Natural killer cell (primary cell): ENCODE measurements at regions not wholly inside any gene's neighbourhood (a gene's known extent, or its start where the extent isn't known, plus 50 kb on each side); places are given as distances from the start of the nearest gene placed in this dataset.
"Not testable (repeated sequence)": the region's sequence is repeated elsewhere in the genome, so short reads cannot be mapped to it uniquely, and the experiment has no call there.

ENCODE experiments used
- ATAC-seq, 3 donors: fragments of 150-1000 bp in 2 of 3; fragments of 200-7000 bp in 1 of 3; cut with Tn5 transposase; 1 replicate in 1 of 3; 2 replicates in 2 of 3; pipeline ENCODE4 v1.10.0; 2021; ENCODE audit warnings: mild to moderate bottlenecking in 2 of 3, moderate library complexity in 2 of 3
- DNase-seq, 2 donors: peaks; one replicate each; pipeline versions ENCODE4 v3.0.0 to v3.0.0-alpha.2; 2013 to 2021; ENCODE audit warnings: mixed read lengths in 1 of 2
- H3K27ac ChIP-seq: one replicate; pipeline ENCODE4 v1.5.1; 2013; ENCODE audit warnings: mild to moderate bottlenecking, low read length
- H3K27me3 ChIP-seq: one replicate; pipeline ENCODE4 v1.6.1; 2013; ENCODE audit warnings: low read length; ENCODE audit not compliant: control insufficient read depth, insufficient read depth
- H3K36me3 ChIP-seq: one replicate; pipeline ENCODE4 v1.6.1; 2013; ENCODE audit warnings: low read length; ENCODE audit not compliant: control insufficient read depth, insufficient read depth
- H3K4me1 ChIP-seq: one replicate; pipeline ENCODE4 v1.6.1; 2013; ENCODE audit warnings: low read length; ENCODE audit not compliant: control insufficient read depth, insufficient read depth
- H3K4me3 ChIP-seq: one replicate; pipeline ENCODE4 v1.5.1; 2013; ENCODE audit warnings: low read length
- H3K9me3 ChIP-seq: one replicate; pipeline ENCODE4 v1.6.1; 2013; ENCODE audit warnings: low read length; ENCODE audit not compliant: control insufficient read depth, insufficient read depth
- H3K27ac Mint-ChIP-seq, 2 donors: one replicate each; pipeline ENCODE4 v1.8.0; 2022; ENCODE audit warnings: mild to moderate bottlenecking in 2 of 2, mixed read lengths in 2 of 2, moderate library complexity in 1 of 2
- H3K27me3 Mint-ChIP-seq, 2 donors: one replicate each; pipeline ENCODE4 v1.8.0; 2022; ENCODE audit warnings: low read depth in 2 of 2, mixed read lengths in 2 of 2
- H3K36me3 Mint-ChIP-seq: one replicate; pipeline ENCODE4 v1.8.0; 2022; ENCODE audit warnings: mixed read lengths
- H3K4me1 Mint-ChIP-seq, 2 donors: one replicate each; pipeline ENCODE4 v1.8.0; 2022; ENCODE audit warnings: mixed read lengths in 2 of 2
- H3K4me3 Mint-ChIP-seq: one replicate; pipeline ENCODE4 v1.8.0; 2022; ENCODE audit warnings: mild to moderate bottlenecking, moderate library complexity, mixed read lengths
- H3K9me3 Mint-ChIP-seq, 2 donors: one replicate each; pipeline ENCODE4 v1.8.0; 2022; ENCODE audit warnings: mixed read lengths in 2 of 2
- CTCF ChIP-seq: fragments of 200-600 bp; IDR thresholded peaks from one replicate; pipeline ENCODE4 v1.8.0; 2022; ENCODE audit warnings: antibody characterized with exemption
- WGBS: methylation state at CpG from one replicate; pipeline ENCODE4 v1.1.7; 2013; ENCODE audit warnings: missing lambda C conversion rate; ENCODE audit not compliant: insufficient coverage; 5-methylcytosine and 5-hydroxymethylcytosine counted together
- intact Hi-C: fragments of 100-400 bp; cut with micrococcal nuclease; formaldehyde crosslinking; loops from one replicate; pipeline ENCODE4 v1.14.2; 2022

GRCh38 chr6:133811557-133811956 lies 77.4 kb upstream of the TCF21 start:
- DNase-seq = no peak
- Mint-ChIP-seq H3K27me3 (peaks cover 0 to 10% of the 10 kb centered on the region in 2 donors), H3K27ac (no peak overlapping the region), H3K36me3 (no peaks in the 10 kb centered on the region), H3K4me3 (no peak overlapping the region), H3K4me1 (no peaks in the 10 kb centered on the region), H3K9me3 (no peaks in the 10 kb centered on the region)
- no peak for ATAC-seq
- Histone ChIP-seq H3K36me3 (no peaks in the 10 kb centered on the region), H3K27me3 (peaks cover 3% of the 10 kb centered on the region), H3K4me3 (no peak overlapping the region), H3K9me3 (peaks cover 2% of the 10 kb centered on the region), H3K4me1 (no peaks in the 10 kb centered on the region), H3K27ac (no peak overlapping the region)
- 84% methylated on average over 3 of the region's 3 CpGs for WGBS
- intact Hi-C loops = no loop called here
- TF ChIP-seq CTCF = no peak

- H3K27me3 ChIP-seq, intact Hi-C loops, H3K36me3 Mint-ChIP-seq, H3K27ac Mint-ChIP-seq, H3K9me3 Mint-ChIP-seq, H3K27ac ChIP-seq, H3K4me3 Mint-ChIP-seq, H3K4me1 Mint-ChIP-seq, H3K36me3 ChIP-seq, H3K9me3 ChIP-seq, H3K4me1 ChIP-seq, H3K4me3 ChIP-seq, ATAC-seq, DNase-seq: not testable (repeated sequence)
- WGBS = 69% methylated on average over 2 of the region's 2 CpGs
- peaks cover 0 to 10% of the 10 kb centered on the region in 2 donors for H3K27me3 Mint-ChIP-seq
Measured at GRCh38 chr6:133812446-133812845, 76.5 kb upstream of the TCF21 start.

GRCh38 chr6:133814238-133814637 lies 74.7 kb upstream of the TCF21 start:
- H3K4me3 ChIP-seq = no peak overlapping the region
- TF ChIP-seq CTCF = no peak
- no peaks in the 10 kb centered on the region for H3K4me1 ChIP-seq
- WGBS = 65% methylated on average over 1 of the region's 1 CpG
- Mint-ChIP-seq H3K4me3 (no peak overlapping the region), H3K36me3 (no peaks in the 10 kb centered on the region), H3K9me3 (no peaks in the 10 kb centered on the region), H3K27ac (no peak overlapping the region), H3K4me1 (no peaks in the 10 kb centered on the region), H3K27me3 (peaks cover 0 to 10% of the 10 kb centered on the region in 2 donors)
- DNase-seq (no peak), ATAC-seq (no peak)
- no peak overlapping the region for H3K27ac ChIP-seq
- H3K36me3 ChIP-seq = no peaks in the 10 kb centered on the region
- intact Hi-C loops = no loop called here
- H3K9me3 ChIP-seq = peaks cover 2% of the 10 kb centered on the region
- H3K27me3 ChIP-seq = peaks cover 3% of the 10 kb centered on the region

- Histone ChIP-seq H3K4me1 (no peaks in the 10 kb centered on the region), H3K9me3 (peaks cover 2% of the 10 kb centered on the region), H3K36me3 (no peaks in the 10 kb centered on the region), H3K4me3 (no peak overlapping the region), H3K27me3 (peaks cover 3% of the 10 kb centered on the region), H3K27ac (no peak overlapping the region)
- Mint-ChIP-seq H3K27ac (no peak overlapping the region), H3K36me3 (no peaks in the 10 kb centered on the region), H3K27me3 (peaks cover 0 to 10% of the 10 kb centered on the region in 2 donors), H3K4me1 (no peaks in the 10 kb centered on the region), H3K9me3 (no peaks in the 10 kb centered on the region), H3K4me3 (no peak overlapping the region)
- DNase-seq (no peak), ATAC-seq (no peak)
- WGBS = no CpG with 5 or more reads among the region's 1 CpG
- no peak for TF ChIP-seq CTCF
- intact Hi-C loops = no loop called here
Measured at GRCh38 chr6:133814797-133815196, 74.1 kb upstream of the TCF21 start.
